ENCODE measurements at regions not wholly inside any gene's neighbourhood (a gene's known extent, or its start where the extent isn't known, plus 50 kb on each side); places are given as distances from the start of the nearest gene placed in this dataset.

DNA sequence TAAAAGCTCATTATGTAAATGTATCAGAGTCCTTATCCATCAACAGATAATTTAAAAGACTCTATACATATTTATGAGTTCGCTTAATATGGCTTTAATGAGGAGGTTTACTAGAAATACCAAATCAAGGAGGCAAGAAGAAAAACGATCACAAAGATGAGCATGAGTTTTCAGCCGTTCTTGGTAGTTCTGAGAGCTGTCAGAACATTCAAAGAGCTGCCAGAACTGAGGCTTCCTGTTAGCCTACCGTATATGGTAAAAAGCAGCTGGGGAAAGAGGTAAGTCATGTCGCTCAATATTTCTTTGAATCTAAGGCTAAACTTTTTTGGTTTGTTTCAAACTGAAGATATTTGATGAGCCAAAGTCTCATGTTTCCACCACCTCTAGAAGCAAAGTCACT is 115.3 kb upstream of the PLXNC1 start:
- no peak for DNase-seq

DNA sequence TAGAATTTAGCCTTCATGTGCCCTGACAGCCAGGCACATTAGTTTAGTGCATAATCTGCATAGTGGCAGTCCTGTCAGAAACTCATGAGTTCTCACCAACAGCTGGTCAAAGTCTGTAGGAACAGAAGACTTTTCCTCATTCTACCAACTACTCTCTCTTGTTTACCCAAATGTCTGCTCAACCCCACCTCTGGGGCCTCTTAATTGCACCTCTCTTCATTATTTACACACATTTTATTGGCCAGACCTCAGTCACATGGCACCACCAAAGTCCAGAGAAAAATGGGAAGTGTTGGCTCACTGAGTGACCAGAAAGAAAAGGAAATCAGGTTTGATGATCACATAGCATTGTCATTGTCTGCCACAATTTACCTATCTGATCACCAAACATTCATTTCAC is 114.6 kb upstream of the PLXNC1 start:
- no peak for DNase-seq

DNA sequence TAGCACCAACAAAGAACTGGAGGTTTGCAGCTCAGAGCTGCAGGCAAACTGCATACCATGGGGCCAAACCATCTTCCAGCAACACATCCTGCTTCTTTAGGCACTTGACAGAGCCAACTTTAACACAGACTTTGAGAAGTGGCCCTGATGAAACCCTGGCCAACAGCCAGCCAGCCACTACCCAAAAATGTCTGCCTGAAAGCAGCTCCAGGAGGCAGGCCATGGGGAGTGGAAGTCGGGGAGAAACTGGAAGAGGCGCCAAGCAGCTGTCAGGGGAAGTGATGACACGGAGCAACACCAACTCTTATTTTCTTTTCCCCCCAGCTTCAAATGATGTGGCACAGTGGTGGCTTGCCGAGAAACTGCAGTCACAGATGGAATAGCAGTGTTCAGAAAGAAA is 110.9 kb upstream of the PLXNC1 start:
- DNase-seq: no peak

DNA sequence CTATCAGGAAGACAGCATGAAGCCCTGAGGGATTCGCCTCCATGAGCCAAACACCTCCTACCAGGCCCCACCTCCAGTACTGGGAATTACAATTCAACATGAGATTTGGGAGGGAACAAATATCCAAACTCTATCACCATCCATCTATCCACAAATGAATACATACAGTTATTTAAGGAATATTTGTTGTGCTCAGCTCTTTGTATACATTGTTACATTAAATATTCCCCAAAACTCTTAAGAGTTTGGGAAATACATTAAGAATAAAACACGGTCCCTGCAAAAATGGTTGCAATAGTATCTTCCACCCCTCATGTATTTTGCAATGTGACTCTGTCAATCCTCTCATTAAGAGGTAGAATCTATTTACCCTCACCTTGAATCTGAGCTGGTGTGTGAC is 109.8 kb upstream of the PLXNC1 start:
- DNase-seq: no peak

DNA sequence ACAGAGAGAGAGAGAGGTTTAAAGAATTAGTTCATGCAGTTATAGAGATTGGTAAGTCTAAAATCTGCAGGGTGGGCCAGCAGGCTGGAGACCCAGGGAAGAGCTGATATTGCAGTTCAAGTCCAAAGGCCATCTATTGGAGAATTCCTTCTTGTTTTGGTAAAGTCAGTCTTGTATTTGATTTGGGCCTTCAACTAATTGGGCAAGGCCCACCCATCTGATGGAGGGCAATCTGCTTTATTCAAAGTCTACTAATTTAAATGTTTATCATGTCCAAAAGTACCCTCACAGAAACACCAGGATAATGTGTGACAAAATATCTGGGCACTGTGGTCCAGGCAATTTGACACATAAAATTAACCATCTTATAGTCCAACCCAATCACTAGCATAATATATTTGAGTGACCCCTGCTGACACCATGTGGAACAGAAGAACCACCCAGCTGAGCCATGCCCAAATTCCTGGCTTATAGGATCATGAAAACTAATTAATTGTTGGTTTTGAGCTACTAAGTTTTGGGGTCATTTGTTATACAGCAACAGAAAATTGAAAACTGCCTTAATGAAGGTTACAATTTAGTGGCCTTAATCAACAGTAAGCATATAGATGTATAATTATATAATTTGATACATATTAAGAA is 109.1 kb upstream of the PLXNC1 start:
- no peak for DNase-seq

DNA sequence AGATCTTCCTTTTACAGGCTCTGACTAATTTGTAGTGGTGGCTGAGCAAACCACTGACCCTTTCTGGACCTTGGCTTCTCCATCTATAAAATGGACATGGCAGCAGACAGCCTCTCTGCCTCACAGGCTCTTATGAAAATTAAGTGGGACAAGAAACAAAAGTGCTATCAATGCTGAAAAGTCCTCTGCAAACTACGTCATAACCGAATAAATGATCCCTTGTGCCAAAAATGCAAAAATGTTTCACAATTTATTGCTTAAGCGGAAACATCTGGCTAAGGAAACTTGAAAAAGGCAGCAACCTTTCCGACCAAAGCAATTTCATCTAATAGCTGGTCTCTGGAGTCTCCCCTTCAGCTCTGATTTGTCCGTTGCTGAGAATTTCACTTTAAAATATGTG is 108.5 kb upstream of the PLXNC1 start:
- DNase-seq: no peak

DNA sequence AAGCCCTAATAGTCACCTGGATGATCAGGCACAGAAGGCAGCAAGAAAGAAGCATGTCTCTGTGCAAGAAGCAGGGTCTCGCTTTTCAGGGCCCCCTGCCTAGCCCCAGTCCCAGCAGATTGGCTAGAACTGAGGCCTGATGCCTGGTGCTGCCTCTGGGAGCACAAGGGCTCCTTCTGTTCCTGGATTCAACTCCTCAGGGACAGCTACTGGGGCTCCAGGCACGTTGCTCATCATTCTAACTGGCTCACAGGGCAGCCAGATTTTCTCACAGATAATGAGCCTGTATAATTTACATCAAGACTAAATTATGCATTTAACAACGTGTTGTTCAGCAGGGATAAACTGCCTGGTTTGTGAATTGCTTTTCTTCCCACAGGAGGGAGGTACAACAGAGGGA is 106.5 kb upstream of the PLXNC1 start:
- no peak for DNase-seq

DNA sequence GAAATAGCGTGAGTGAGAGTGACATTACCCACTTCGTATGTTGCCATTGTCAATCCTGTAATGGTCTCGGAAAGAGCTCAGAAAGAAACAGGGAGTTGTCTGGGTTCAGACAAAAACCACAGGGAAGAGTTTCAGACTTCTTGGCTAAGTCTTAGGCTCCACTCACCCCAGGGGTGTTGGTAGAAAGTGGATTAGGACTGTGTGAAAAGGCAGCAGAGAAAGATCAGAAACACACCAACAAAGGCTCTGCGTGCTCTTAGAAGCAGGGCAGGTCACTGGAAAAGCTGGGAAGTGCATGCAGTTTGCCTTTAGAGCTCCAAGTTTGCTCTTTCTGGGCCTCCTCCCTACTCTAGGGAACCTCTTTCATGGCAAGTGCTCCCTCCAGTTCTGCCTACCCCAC is 106.1 kb upstream of the PLXNC1 start:
- no peak for DNase-seq

DNA sequence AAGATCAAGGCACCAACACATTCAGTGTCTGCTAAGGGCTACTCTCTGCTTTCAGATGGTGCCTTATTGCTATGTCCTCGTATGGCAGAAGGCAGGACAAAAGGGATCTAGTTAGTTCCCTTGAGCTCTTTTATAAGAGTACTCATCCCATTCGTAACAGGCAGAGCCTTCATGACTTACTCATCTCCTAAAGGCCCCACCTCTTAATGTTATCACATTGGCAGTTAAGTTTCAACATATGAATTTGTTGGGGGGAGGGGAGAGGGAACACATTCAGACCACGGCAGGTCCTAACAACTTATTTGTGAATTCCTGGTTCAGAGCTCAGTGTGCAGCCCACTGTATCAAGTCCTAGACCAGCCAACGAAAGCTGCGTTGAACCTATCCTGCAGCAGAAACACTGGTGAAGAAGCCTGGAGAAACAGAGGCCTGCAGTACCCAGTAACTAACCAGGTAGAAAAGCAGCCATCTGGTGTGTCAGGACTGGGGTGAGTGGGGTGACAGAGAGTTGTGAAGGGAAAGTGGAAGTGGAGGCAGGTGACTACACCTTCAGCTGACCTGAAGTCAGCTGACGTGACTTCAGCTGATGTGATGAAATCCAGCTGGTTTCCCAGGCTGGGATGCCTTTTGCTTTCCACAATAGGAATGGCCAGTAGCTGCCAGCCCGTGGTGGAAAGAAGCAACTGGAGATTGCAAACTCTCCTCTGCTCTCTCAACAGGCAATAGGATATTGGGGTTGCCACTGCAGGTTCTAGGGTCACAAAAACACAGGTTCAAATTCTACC is 101.6 kb upstream of the PLXNC1 start:
- no peak for DNase-seq

DNA sequence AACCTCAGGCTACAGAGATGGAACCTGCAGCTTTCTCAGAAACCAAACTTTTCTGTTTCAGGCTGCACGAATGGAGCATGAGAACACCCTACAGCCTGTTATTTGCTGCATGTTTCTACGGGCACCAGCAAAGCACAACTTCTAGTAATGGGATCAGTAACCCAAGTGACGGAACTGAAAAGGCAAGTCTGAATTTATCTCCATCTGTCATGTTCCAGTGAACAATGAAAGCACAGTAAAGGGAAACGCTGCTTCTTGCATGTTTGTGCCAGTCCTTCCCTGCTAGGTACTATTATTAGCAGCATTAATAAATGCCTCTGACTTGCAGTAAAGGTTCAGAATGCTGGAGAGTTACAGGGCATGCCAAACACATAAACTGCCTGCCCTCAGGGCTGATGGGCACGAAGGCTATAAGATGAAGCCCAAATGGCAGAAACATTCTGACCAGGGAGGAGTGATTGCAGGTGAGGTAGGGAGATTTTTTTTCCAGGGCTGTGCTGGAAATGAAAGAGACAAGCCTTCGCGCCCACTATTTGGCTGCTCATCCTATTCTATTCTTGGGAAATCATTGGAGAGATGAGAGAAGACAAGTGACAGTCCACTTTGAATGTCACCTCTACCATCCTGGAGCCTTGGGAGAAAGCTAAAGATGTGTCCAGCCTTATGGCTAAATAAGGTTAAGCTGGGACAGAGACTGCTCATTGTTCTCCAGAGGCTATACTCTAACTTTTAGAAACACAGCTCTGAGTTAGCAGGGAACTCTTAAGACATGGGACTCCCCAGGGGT is 100.4 kb upstream of the PLXNC1 start:
- DNase-seq: no peak

DNA sequence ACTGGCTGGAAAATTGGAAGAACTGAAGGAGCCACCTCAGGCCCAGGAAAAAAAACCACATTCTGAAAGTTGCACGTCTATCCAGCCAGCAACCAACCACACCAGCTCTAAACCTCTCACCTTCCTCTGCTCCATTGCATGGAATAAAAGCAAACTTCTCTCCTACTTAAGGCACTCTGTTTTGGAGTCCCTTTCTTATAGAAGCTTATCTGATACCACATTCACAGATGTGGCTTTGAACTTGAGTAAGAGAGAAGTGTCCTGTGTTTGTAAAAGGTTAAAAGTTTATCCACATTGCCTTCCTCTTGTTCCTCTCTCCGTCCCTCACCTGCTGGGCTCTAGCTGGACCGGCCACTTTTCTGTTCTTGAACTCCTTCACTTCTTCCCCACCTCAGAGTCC is 99.6 kb upstream of the PLXNC1 start:
- no peak for DNase-seq

DNA sequence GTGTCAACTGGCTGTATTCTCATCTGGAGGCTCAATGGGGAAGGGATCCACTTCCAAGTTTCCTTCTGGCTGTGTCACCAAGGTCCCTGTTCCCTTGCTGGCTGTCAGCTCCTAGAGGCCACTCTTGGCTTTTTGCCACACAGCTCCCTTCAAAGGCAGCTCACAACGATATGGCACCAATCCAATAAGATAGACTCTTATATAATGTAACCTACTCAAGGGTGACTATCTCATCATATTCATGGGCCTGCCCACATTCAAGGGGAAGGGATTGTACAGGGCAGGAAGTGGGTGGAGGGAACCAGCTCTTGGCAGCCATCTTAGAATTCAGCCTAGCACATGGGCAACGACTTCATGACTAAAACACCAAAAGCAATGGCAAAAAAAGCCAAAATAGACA is 98.7 kb upstream of the PLXNC1 start:
- no peak for DNase-seq

DNA sequence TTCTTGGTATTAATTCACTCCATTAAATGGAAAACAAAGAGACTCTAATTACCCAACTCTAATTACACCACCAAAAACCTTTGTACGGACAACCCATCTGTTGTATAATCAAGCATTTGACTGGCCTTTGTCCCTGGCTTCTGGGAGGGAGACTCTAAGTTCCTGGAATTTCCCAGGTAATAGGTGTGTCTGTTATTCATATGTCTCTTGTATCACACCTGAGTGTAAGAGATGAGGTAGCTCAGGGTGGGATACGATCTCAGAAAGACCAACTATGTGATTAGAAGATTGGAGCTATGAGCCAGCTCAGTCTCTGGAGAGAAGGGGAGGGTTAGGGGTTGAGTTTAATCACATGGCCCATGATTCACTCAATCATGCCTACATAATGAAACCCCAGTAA is 94.7 kb upstream of the PLXNC1 start:
- DNase-seq: no peak

DNA sequence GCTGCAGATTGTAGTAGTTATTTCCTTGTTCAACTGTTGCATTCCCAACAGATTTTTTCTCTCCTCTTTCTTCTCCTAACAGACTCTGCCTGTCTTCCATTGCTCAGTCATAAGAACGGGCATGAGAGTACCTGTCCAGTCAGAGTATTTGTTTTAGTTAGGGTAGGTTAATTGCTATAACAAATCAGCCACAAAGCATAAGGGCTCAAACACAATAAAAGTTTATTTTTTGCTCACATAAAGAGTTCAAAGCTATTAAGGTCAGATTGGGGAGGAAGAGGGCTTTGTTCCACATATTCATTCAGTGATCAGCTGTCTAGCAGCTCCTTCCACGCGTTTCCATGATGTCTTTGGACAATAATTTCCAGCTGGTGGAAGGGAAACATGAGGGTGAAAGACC is 92.8 kb upstream of the PLXNC1 start:
- no peak for DNase-seq

DNA sequence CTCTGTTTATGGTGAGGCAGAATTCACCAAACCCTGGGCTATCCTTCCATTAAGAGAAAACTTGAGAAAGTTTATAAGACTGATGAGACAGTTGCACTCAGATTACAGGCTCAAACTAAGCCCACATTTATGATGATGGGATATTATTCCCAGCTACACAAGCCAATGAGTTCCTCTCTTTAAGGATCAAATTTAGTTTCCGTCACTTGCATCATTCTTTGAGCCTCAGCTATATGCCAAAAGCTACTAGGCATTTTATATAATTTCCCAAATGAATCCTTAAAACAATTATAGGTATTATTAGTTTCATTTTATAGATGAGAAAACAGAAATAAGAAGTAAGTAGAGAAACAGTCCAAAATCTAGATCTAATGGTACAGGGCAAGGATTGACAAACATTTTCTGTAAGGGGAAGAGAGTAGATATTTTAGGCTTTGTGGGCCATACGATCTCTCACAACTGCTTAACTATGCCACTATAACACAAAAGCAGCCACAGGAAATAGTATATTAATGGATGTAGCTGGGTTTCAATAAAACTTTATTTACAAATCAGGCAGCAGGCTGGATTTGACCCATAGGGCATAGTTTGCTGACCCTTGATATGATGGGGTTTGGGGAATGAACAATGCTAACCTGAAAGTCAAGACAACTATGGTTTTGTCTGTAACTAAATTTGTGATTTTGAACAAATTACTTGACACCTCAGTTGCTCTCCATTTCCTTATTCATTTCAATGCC is 91.8 kb upstream of the PLXNC1 start:
- no peak for DNase-seq

DNA sequence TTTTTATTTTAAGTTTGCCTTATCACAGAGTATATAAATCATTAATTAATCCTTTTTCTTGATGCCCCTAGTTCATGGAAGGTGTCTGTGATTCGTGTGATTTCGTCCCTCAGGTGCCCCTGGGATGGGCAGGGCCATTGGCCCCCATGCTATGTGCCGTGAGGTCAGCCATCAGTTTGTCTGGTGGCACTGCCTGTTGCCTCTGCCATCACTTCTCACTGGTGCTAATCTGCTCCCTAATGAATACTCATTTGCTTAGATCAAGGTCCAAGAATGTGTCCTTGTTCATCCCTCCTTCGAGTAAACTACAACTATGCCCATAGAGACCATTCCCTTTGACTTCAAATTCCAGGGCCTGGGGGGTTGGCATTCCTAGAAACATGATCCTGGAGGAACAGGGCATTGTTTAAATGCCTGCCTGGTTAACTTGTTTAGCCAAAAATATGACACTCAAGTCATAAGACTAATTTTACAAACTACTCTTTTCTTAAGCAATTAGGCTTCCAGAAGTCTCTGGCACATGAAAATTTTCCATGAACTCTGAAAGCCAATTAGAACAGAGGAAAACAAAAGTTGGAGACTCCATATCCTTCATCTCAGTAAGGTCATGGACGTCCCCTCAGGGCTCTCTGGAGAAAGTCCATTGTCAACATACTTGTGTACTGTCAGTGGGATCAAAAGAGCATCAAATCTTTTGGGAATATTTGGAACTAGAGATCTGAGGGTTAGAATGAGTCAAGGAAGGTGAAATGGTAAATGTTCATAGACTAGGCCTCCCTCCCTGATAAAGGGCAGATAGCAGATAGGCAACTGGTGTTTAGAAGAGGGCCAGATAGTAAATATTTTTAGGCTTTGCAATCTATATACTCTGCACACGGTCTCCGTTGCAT is 90.9 kb upstream of the PLXNC1 start:
- no peak for DNase-seq

DNA sequence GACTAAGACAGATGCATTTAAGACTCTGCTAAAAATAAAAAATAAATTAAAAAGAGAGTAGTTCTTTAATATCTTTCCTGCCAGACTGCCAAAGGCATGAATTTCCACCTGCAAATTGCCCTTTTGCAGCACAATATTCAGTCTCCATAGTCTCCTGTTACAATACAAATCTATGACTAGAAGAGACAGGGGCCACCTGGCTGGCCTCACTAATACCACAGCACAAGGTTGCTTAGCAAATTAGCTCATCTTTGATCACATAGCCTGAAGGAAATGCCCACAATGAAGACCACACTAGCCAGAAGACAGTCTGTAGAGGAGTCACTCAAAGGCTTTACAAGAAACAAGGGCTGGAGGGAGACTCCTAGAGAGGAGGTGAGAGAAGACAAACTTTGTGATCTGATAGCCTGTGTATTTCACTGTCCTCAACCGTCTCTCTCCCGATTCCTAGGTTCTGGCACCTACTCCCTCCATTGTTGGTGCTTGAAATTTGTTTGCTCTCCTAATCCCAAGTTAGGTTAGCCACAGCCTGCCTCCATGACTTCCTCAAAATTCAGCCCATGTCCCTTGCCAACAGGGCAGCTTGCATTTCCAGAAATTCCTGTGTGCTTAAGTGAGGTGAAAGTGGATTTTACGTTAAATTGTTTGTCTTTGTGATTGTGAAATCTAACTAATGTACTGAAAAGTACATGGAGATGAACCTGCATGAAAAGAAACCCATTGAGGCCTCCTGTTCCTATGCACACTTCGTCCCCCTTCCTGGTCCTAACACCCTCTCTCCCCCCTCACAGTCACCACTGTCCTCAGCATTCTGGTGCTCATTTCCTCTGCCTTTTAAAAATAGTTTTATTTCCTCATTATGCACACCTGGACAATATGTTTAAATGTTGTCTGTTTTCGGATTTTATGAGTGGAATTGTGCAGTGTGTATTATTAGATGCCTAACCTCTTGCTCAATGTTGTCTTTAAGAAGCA is 88.7 kb upstream of the PLXNC1 start:
- no peak for DNase-seq

DNA sequence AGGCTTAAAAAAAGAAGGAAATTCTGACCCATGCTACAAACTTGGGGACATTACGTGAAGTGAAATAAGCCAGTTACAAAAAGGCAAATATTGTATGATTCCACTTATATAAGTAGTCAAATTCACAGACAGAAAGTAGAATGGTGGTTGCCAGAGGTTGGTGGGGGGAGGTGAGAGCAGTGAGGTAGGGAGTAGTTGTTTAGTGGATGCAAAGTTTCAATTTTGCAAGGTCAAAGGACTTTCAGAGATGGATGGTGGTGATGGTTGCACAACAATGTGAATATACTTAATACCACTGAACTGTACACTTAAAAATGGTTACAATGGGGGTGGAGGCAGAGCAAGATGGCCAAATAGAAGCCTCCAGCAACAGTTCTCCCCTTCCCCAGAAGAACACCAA is 86.2 kb upstream of the PLXNC1 start:
- no peak for DNase-seq

DNA sequence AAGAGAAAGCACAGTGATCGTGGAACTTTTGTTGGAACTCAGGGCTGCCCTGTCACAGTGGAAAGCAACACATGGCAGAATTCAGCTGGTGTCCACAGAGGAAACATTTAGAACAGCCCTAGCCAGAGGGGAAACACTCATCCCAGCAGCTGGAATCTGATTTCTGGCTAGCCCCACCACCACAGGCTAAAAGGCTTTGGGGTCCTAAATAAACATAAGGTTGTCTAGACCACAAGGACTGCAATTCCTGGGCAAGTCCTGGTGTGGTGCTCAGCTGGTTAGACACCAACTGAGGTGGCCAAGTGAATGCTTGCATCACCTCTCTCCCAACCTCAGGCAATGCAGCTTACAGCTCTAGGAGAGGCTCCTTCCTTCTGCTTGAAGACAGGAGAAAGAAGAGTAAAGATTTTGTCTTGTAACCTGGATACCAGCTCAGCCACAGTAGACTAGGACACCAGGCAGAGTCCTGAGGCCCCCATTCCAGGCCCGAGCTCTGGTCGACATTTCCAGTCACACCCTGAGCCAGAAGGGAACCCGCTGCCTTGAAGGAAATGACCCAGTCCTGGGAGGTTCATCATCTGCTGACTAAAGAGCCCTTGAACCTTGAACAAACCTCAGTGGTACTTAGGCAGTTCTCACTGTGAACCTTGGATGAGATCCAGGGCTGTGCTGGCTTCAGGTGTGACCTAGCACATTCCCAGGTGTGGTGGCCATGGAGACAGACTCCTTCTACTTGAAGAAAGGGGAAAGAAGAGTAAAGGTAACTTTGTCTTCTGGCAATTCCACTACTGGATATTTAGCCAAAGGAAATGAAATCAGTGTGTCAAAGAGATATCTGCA is 85.4 kb upstream of the PLXNC1 start:
- no peak for DNase-seq

DNA sequence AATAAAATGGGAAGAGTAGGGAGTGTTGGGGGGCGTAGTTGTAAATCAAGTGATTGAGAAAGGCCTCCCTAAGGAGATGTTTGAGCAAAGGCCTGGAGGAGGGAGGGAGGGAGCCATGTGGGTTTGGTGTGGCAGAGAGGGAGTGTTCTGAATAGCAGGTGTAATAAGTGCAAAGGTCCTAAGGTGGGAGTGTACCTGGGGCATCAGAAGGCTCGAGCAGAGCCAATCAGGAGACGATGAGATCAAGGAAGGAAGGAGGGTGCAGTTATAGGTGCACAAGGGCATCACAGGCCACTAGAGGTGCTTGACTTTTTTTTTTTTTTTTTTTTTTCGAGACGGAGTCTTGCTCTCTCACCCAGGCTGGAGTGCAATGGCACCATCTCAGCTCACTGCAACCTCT is 77.9 kb upstream of the PLXNC1 start:
- DNase-seq: no peak
